AG09309 (cell line): ENCODE measurements at regions not wholly inside any gene's neighbourhood (a gene's known extent, or its start where the extent isn't known, plus 50 kb on each side); places are given as distances from the start of the nearest gene placed in this dataset.

Experiments used
- DNase-seq: peaks from one replicate; pipeline ENCODE4 v3.0.0-alpha.2; 2010; ENCODE audit warnings: low read depth
- H3K4me3 ChIP-seq: 2 replicates; pipeline ENCODE4 v1.5.1; 2011; ENCODE audit warnings: mild to moderate bottlenecking, low read depth, low read length, moderate library complexity; ENCODE audit not compliant: control insufficient read depth
- CTCF ChIP-seq: IDR thresholded peaks from 2 replicates; pipeline ENCODE4 v1.5.1; 2011; ENCODE audit warnings: mild to moderate bottlenecking, low read depth, low read length, inconsistent platforms; ENCODE audit not compliant: insufficient read depth, control insufficient read depth; ENCODE audit errors: missing control alignments

GRCh38 chr10:111131168-111131799 lies 54.5 kb downstream of the ADRA2A start:
- no peak for TF ChIP-seq CTCF
- no peak for DNase-seq
- H3K4me3 ChIP-seq = no peak overlapping the region

GRCh38 chr10:111137007-111137406 lies 60.2 kb downstream of the ADRA2A start:
- no peak for DNase-seq

GRCh38 chr10:111137587-111137986 lies 60.8 kb downstream of the ADRA2A start:
- no peak overlapping the region for H3K4me3 ChIP-seq
- no peak for TF ChIP-seq CTCF
- no peak for DNase-seq

More at GRCh38 chr10:111137007-111137406, 60.2 kb downstream of the ADRA2A start:
- TF ChIP-seq CTCF = no peak
- no peak overlapping the region for H3K4me3 ChIP-seq

GRCh38 chr10:111138544-111138943 lies 61.7 kb downstream of the ADRA2A start:
- DNase-seq = no peak
- H3K4me3 ChIP-seq = no peak overlapping the region
- no peak for TF ChIP-seq CTCF

- no peak overlapping the region for H3K4me3 ChIP-seq
- no peak for TF ChIP-seq CTCF
- DNase-seq = no peak
These were observed 62.7 kb downstream of the ADRA2A start for GRCh38 chr10:111139567-111139966.

GRCh38 chr10:111142092-111142768 lies 65.4 kb downstream of the ADRA2A start:
- no peak for TF ChIP-seq CTCF
- H3K4me3 ChIP-seq = no peak overlapping the region
- no peak for DNase-seq
